ENCODE measurements at regions not wholly inside any gene's neighbourhood (a gene's known extent, or its start where the extent isn't known, plus 50 kb on each side); places are given as distances from the start of the nearest gene placed in this dataset.

DNA sequence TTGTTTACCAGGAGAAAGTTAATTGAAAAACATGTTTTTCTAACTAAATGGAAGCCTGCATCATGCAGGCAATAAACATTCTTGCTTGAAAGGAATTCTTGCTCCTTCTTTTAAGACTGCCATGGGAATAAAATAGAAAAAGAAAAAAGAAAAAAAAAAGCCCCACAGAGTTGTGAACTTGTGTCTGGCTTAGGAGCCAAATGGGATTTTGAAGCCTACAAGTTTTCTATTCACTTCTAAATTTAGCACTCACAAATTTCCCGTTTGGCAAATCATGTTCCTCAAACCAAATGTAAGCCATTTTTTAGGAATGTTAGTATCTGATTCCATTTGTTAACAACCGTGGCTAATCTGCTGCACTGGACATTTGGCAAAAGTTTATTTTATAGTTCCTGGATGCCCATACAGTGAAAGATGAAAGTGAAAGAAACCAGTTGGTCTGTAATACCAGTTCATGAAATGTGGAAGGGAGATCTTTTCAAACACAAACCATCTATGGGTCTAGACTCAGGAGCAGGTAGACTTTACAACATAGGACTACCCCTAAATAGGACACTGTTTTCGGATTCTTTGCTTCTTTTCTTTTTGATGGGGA lies 133.8 kb upstream of the GMNC start:
- WGBS, 2 donors: 48 to 54% methylated on average over 3 of the region's 3 CpGs
- no peaks in the 10 kb centered on the region for H3K9me3 ChIP-seq
- DNase-seq: no peak
- H3K36me3 ChIP-seq (ENCODE audit: low read depth, missing control alignments): no peaks in the 10 kb centered on the region
- intact Hi-C loops (cut with DNase I; ENCODE audit: low total_unique reads): no loop called here
- no peaks in the 10 kb centered on the region for H3K4me1 ChIP-seq
- no peaks in the 10 kb centered on the region for H3K27me3 ChIP-seq
- H3K27ac ChIP-seq: no peak overlapping the region
- TF ChIP-seq POLR2A (IDR thresholded peaks at IDR 0.05): no peak
- no peak for TF ChIP-seq CTCF (IDR thresholded peaks at IDR 0.05)
- H3K4me3 ChIP-seq: no peak overlapping the region

- Histone ChIP-seq H3K4me1 (no peaks in the 10 kb centered on the region), H3K27ac (no peak overlapping the region), H3K4me3 (no peak overlapping the region), H3K27me3 (no peaks in the 10 kb centered on the region), H3K9me3 (no peaks in the 10 kb centered on the region), H3K36me3 (ENCODE audit: low read depth, missing control alignments) (no peaks in the 10 kb centered on the region)
- intact Hi-C loops (cut with DNase I; ENCODE audit: low total_unique reads): no loop called here
- whole genome bisulfite sequencing, 2 donors: 39 to 64% methylated on average over 1 of the region's 1 CpG
- no peak for TF ChIP-seq CTCF (IDR thresholded peaks at IDR 0.05)
- TF ChIP-seq POLR2A (IDR thresholded peaks at IDR 0.05): no peak
- DNase-seq: no peak
Measured at GRCh38 chr3:190995156-190995555, 132.7 kb upstream of the GMNC start.

DNA sequence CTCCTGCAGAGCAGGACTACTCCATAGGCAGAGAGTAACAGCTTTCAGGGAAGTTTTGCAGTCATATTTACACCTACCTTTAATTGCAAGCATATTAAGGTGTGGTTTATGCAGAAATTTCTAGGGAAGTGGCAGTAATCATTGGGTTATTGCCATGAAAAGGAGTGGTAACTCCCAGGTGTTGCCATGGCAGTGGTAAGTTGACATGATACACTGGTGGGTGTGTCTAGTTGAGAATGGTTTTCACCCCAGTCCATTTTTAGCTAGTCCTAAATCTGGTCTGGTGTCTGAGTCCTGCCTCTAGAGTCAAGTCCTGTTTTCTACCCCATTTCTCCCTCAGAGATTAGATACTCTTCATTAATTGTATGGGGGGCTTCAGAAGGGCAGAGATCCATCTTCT lies 128.4 kb upstream of the GMNC start:
- Histone ChIP-seq H3K27ac (no peak overlapping the region), H3K36me3 (ENCODE audit: low read depth, missing control alignments) (no peaks in the 10 kb centered on the region), H3K4me3 (no peak overlapping the region), H3K4me1 (no peaks in the 10 kb centered on the region), H3K27me3 (no peaks in the 10 kb centered on the region), H3K9me3 (no peaks in the 10 kb centered on the region)
- intact Hi-C loops (cut with DNase I; ENCODE audit: low total_unique reads): no loop called here
- DNase-seq: no peak
- TF ChIP-seq CTCF (IDR thresholded peaks at IDR 0.05): no peak
- TF ChIP-seq POLR2A (IDR thresholded peaks at IDR 0.05): no peak

DNA sequence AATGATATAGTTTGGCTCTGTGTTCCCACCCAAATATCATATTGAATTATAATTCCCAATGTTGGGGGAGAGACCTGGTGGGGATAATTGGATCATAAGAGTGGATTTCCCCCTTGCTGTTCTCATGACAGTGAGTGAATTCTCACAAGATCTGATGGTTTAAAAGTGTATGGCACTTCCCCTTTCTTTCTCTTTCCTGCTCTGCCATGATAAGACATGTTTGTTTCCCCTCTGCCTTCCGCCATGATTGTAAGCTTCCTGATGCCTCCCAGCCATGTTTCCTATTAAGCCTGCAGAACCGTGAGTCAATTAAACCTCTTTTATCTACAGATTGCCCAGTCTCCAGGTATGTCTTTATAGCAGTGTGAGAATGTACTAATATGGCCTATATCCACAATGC lies 126.7 kb upstream of the GMNC start:
- intact Hi-C loops (cut with DNase I; ENCODE audit: low total_unique reads): no loop called here
- no peaks in the 10 kb centered on the region for H3K27me3 ChIP-seq
- no peak for TF ChIP-seq POLR2A (IDR thresholded peaks at IDR 0.05)
- no peak for TF ChIP-seq CTCF (IDR thresholded peaks at IDR 0.05)
- H3K36me3 ChIP-seq (ENCODE audit: low read depth, missing control alignments): no peaks in the 10 kb centered on the region
- no peak for DNase-seq
- H3K4me1 ChIP-seq: no peaks in the 10 kb centered on the region
- WGBS, 2 donors: 83 to 84% methylated on average over 2 of the region's 2 CpGs
- no peak overlapping the region for H3K4me3 ChIP-seq
- H3K27ac ChIP-seq: no peak overlapping the region
- H3K9me3 ChIP-seq: no peaks in the 10 kb centered on the region

DNA sequence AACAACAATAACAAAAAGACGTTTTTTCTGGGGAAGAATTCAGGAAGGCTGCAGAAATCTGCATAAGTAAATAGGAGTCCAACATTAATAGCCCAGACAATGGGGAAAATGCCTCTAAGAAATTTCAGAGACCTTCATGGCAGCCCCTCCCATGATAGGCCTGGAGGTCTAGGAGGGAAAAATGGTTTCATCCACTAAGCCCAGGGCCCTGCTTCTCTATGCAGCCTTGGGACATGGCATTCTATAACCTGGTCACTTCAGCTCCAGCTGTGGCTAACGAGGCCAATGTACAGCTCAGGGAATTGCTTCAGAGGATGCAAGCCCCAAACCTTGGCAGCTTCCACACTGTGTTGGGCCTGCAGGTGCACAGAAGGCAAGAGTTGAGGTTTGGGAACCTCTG lies 125.6 kb upstream of the GMNC start:
- Histone ChIP-seq H3K4me1 (no peaks in the 10 kb centered on the region), H3K27me3 (no peaks in the 10 kb centered on the region), H3K9me3 (no peaks in the 10 kb centered on the region), H3K27ac (no peak overlapping the region), H3K36me3 (ENCODE audit: low read depth, missing control alignments) (no peaks in the 10 kb centered on the region), H3K4me3 (no peak overlapping the region)
- DNase-seq: no peak
- intact Hi-C loops (cut with DNase I; ENCODE audit: low total_unique reads): no loop called here
- TF ChIP-seq CTCF (IDR thresholded peaks at IDR 0.05) (no peak), POLR2A (IDR thresholded peaks at IDR 0.05) (no peak)
- WGBS, 2 donors: 62 to 65% methylated on average over 2 of the region's 2 CpGs
